ENCODE measurements at regions not wholly inside any gene's neighbourhood (a gene's known extent, or its start where the extent isn't known, plus 50 kb on each side); places are given as distances from the start of the nearest gene placed in this dataset.

DNA sequence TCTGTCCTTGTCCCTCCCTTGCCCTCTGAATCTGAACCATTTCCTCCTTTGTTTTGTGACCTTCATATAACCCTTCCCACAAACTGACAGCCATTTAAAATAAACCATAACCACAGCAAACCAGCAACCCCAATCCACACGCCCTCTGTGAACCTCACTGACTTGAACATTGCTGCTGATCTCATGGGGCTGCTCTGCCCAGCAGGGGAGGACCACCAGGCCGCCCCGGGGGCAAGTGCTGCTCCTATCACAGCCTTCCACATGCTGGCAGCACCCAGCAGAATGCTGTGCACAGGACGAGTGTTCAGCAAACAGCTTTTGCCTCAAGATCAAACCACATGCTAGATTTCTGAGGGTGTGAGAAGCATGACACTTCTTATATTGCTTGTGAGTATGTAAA lies 73.9 kb upstream of the UXS1 start (continued):
- TF ChIP-seq SIRT6 (IDR thresholded peaks at IDR 0.05; ENCODE audit: low read length) (no peak), GABPA (IDR thresholded peaks at IDR 0.05; ENCODE audit: borderline replicate concordance, insufficient read depth, low read length) (no peak)
